GM21576 (cell line): ENCODE measurements at regions not wholly inside any gene's neighbourhood (a gene's known extent, or its start where the extent isn't known, plus 50 kb on each side); places are given as distances from the start of the nearest gene placed in this dataset.

Experiments
- ATAC-seq: cut with Tn5 transposase; IDR thresholded peaks from one replicate; pipeline ENCODE4 v1.9.1; 2021; ENCODE audit warnings: mild to moderate bottlenecking, moderate library complexity; ENCODE audit not compliant: unreplicated experiment

- ATAC-seq, result no peak
Measured at GRCh38 chr18:60656553-60656952, 284.0 kb upstream of the MC4R start.

GRCh38 chr18:60662491-60662890 is 289.9 kb upstream of the MC4R start:
- no peak for ATAC-seq

GRCh38 chr18:60663060-60663989 is 290.8 kb upstream of the MC4R start:
- ATAC-seq, result no peak

DNA sequence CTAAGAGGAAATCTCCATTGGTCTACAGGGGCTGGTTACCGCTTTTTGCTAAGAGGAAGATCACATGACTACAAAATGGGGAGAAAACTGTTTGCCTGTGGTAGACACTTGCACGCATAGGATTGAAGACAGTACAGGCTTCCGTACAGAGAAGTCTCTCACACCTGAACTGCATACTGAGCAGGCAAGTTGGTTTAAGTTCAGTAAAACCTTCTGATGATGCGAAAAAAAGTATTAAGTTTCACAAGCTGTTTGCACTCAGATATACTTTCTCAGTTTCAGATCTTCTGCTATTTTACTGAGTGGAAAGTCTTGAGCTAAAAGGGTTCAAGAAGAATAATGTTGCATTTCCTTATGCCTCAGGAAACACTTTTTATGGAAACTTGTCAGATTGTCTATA is 292.2 kb upstream of the MC4R start:
- no peak for ATAC-seq

DNA sequence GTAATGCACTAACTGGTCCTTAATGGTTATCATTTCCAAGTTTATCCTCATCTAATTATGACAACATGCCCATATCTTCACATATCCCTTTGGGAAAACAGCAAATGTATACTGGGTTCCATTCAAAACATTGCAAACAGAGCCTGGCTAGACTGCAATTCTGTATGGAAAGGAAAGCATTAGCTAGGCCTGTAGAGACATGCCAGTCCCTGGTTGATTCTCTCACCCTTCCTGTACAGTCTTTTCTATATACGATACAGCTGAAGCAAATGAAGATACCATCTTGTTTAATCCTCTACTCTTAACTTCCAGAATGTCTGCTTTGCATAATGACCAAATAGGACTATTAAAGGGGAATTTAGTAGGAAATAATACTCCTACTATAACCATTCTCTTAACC is 294.4 kb upstream of the MC4R start:
- no peak for ATAC-seq

DNA sequence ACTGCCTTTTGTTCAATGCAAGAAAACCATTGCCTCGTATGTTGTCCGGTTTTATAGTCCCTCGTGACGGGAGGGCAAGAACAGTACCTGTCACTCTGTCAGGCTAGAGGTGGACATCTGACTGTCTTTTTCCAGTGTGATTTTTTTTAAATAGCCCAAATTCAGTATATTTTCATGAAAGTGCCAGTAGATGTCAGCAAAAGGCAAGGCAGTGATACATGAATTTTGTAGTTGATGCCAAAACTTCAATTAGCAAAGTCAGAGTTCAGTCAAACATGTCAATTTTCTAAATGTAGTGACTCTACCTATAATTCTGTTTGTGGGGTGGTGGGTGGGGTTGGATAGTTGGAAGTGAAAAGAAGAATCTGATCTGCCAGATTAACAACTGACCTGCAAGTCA is 296.0 kb upstream of the MC4R start:
- ATAC-seq, result no peak

- no peak for ATAC-seq
Measured at GRCh38 chr18:60669938-60670337, 297.4 kb upstream of the MC4R start.

DNA sequence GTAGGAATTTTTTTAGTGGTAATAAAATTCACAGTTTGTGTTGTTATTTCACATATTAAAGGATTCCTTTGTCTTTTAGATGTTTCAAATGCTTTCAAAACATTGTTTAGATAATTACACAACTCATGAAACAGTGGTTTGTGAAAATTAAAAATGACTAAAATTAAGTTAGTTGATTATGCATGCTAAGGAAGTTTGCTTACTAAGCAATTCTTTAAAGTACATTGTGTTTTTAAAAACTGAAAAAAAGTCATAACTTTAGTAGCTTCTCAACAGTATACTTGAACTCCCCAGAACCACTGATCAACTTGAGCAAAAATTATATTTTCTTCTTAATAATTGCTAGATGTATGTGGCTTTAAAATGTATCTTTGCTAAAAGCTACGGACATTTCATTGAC is 298.4 kb upstream of the MC4R start:
- no peak for ATAC-seq

- no peak for ATAC-seq
Measured at GRCh38 chr18:60675126-60675525, 302.6 kb upstream of the MC4R start.

GRCh38 chr18:60675801-60676200 is 303.2 kb upstream of the MC4R start:
- no peak for ATAC-seq

DNA sequence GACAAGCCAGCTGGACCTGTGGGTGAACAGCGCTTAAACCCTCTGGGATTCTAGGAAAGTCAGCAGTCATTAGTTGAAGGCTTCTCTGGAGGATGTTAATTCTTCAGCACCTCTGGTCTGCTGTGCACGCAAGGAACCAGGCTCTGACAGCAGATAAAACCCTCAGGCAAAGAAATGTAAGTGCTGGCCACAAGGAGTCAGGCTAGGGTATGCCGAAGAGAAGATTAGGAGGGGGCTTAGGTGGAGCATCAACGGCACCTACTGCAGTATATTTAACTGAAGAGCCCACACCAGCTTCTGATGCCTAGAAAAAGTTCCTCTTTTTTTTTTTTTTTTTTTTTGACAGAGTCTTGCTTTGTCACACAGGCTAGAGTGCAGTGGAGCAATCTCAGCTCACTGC is 304.2 kb upstream of the MC4R start:
- no peak for ATAC-seq

DNA sequence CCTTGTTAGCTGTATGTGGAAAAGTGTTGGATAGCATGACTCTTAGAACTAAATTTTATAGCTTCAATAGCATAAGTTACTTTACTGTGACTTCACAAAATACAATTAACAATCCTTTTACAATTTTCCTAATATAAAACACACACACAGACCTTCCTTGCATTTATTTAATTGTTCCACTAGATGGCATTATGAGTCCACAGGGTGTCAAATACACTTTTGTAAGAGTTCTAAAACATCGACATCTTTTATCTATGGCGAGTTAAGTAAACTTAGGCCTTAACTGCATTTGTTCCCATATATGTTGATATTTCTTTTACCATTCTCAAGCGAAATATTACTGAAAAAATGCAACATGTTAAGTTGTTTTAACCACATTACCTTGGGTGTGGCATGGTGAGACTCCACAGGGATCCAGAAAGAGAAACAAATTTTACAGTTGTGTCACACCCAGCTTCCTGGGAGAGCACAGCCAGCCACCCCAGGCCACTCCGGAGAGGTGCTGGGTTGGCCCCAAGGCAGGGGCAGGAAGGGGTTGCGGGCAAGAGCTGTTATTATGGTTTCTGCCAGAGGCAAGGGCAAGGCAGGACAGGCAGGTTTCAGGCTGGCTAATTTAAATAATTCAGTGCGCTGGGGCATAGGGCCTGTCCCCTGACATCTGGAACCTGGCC is 312.4 kb upstream of the MC4R start:
- no peak for ATAC-seq

DNA sequence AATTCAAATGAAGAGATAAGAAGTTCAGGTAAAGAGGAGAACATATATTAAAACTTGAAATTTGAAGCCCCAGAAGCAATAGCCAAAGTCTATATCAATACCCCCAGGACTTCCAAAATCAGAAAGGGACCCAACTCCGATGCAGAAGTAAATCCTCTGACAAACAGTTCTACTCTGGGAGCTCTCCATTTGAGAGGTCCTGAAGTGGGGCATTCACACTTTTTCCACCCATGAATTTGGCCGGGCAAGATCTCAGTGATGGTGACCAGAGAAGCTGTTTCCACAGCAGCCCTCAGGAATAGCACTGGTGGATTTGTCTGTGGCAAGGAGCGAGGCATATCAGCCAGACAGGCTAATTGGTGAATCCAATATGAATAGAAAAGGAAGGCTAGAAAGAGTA is 313.6 kb upstream of the MC4R start:
- no peak for ATAC-seq

DNA sequence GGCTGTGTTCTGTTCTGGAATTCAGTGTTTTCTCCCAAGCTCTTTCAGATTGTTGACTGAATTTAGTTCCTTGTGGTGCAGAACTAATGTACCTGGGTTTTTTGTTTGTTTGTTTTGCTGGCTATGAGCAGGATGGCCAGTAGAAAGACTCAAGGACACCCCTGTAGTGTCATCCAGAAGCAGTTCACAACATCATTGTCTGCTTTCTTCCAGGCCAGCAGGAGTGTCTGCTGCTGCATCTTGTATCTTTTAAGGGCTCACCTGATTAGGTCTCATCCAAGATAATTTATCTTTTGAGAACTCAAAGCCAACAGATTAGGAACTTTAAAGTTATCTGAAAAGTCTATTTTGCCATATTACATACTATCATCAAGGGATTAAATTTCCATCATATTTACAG is 318.5 kb upstream of the MC4R start:
- no peak for ATAC-seq

DNA sequence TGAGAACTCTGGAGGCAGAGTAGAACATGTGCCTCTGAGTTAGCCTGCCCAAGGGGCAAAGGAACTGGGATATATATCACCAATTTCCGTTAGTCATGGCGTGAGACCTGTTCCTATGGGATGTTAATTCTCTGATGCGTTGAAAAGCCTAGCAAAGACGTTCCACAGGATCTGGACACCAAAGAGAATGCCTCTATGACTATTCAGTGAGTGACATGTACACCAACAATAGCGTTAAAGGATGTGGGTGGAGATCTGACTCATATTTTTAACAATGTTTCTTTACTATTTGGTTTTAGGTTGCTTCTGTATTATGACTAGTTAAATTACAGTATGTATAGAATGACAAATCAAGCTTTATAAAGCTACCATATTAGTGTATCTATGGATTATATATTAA is 320.9 kb upstream of the MC4R start:
- no peak for ATAC-seq

- ATAC-seq, result no peak
Measured at GRCh38 chr18:60698901-60699300, 326.3 kb upstream of the MC4R start.

- no peak for ATAC-seq
Measured at GRCh38 chr18:60722742-60723141, 350.2 kb upstream of the MC4R start.

DNA sequence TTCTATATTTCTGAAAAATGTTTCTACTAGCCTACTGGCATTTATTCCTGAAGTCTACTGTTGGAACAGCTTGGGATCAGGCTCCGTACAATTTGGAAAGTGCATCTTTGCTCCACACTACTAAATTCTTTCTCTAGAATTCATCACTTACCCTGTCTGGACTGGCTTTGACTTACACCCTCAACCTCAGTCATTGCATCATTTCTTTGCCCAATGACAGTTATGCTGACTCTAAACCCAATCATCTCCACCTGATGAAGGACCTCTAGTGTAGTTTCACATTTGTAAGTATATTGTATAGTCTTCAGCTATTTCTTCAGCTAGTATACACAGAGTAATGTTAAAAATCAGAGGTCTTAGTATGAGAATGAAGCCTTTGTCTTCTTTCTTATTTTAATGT is 359.6 kb upstream of the MC4R start:
- ATAC-seq, result no peak

GRCh38 chr18:60739212-60739611 is 366.6 kb upstream of the MC4R start:
- ATAC-seq, result no peak

DNA sequence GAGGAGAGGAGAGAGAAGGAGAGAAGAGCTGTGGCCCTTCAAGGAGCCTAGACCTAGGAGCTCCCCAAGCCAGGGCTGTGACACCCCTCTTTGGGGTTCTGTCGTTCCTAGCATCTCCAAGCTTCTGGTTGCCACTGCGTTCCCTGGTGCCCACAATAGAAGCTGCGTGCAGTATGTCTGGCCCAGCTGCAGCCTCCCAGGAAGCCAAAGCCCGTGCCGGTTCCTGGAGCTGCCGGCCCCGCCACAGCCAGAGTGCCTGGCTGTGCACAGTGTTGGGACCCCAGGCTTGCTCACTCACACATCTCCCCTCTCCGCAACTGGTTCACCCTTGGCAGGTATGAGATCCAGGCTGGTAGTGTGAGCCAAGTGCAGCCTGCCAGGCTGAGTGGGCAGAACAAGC is 367.7 kb upstream of the MC4R start:
- no peak for ATAC-seq

DNA sequence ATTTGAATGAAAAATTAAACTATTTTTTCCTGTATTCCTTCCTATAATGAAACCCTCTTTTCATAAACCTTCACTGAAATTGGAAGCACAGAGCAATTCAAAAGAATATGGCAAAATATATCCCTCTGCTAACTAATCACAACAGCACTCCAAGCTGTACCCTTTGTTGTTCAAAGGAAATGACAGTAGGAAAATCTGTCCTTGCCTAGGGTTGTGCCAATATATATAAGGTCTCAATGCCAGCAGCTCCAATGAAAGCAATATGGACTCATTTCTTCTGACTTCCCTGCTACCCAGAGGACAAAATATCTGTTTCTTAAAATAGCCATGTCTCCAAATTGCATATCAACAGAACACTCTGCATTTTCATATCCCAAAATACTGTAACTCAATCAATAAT is 373.9 kb upstream of the MC4R start:
- no peak for ATAC-seq

DNA sequence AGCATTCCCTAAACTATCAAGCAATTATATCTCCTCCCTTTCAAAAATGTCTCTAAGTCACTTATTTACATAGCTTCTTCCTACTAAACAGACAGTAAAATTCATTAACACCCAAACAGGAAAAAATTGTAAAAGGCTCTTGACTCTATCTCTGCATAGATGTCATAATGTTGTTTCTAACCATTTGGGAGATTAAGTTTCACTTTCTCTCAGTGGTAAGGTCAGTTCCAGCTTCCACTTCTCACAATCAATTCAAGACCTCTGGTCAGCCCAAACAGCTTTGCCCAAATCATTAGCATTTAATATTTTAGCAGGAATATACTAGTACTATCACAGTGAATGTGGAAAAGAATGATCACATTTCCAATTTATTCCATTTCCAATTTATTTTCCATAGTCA is 374.3 kb upstream of the MC4R start:
- ATAC-seq, result no peak
